TTC549 (cell line): ENCODE measurements at regions not wholly inside any gene's neighbourhood (a gene's known extent, or its start where the extent isn't known, plus 50 kb on each side); places are given as distances from the start of the nearest gene placed in this dataset.

Experiments
- FAIRE-seq: peaks from 2 replicates; lab custom pipeline; 2012; peaks lifted over from hg19 to GRCh38; lab: Jason Lieb, UNC

DNA sequence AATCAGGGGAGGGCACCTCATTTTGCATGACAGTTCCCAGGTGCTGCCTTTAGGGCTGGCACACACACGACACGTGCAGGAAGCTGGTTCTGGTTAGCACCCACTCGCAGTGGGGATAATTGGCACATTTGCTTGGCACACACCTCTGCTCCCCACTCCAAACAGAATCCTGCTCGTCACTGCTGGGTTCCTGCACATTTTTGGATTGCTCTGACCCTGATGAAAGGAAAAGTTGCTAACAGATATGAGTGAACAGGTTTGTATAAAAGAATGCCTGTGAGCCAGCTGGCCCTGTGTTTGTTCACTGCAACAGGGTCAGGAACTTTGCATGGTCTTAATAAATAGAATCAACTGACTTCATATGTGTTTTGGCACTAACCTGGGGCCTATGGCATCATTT lies 1500.4 kb downstream of the EFNB2 start:
- FAIRE-seq, result no peak

DNA sequence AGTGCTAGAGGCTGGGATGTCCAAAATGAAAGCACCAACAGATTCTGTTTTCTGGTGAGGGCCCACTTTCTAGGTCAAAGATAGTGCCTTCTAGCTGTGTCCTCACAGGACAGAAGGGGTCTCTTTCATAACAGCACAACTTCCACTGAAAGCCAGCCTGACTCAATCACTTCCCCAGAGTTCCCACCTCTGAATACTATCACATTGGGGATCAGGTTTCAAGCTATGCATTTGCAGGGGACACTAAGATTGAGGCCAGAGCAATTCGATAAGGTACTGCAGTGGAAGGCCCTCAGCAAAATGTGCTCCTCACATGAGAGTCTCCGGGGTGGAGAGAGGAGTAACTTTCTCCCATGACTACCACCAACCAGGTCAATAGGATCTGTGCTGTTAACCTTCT lies 1501.5 kb downstream of the EFNB2 start:
- no peak for FAIRE-seq

DNA sequence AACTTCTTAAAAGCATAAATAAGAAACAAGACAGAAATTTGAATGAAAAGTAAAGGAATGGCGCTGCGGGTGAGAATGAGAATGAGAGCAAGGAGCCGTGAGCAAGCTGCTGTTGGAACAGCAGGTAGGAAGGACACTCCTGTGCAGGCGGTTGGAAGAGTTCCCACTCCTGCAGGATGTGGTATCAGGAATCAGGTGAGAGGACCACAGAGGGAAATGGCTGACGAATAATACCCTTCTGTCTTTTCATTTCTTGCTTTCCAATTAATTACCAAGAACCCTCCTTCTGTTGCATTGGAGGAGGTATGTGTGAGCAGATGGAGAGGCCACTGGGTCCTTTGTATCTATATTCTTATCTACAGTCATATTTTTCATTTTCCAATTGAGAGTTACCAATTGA lies 1504.2 kb downstream of the EFNB2 start:
- no peak for FAIRE-seq

DNA sequence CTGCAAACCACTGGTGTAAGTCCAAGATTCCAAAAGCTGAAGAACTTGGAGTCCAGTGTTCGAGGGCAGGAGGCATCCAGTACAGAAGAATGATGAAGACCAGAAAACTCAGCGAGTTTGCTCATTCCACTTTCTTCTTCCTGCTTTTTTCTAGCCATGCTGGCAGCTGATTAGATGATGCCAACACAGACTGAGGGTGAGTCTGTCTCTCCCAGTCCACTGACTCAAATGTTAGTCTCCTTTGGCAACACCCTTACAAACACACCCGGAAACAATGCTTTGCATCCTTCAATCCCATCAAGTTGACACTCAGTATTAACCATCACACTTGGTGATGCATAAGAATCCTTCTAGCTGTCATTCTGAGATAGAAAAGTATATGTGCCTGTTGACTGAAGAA lies 1504.6 kb downstream of the EFNB2 start:
- no peak for FAIRE-seq

DNA sequence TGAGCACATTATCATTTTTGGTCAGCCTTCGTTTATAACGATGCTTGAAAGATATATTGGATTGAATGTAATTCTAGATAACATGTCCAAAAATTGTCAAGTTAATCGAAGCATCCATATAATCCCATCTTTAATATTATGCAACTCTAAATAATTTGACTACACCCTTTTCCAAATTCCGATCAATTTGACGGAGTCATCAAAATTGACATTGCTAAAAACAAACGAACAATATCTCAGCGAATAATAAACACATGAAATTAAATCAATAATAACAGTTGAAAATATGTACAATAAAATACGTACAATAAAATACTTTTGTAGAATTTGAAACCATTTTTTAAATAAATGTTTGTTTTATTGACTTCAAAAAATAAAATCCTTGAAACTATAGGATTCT lies 1516.4 kb downstream of the EFNB2 start:
- no peak for FAIRE-seq

DNA sequence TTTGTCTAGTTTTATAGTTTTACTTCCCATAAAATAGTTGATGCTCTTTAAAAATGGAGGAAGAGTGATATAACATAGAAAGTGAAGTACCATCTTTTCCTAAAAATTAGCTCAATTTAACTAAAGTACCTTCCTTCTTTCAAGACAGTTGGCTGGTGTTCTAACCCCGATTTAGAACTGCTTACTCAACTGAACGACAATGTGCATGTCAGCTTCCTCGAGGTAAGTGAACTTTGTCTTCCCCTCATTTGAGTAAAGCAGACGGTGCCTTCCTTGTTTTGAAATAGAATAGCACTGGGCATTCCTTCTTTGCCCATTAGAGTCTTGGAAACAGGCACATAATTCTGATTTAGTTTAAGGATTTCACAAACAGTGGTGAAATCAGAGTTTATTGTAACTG lies 1519.2 kb downstream of the EFNB2 start:
- no peak for FAIRE-seq

DNA sequence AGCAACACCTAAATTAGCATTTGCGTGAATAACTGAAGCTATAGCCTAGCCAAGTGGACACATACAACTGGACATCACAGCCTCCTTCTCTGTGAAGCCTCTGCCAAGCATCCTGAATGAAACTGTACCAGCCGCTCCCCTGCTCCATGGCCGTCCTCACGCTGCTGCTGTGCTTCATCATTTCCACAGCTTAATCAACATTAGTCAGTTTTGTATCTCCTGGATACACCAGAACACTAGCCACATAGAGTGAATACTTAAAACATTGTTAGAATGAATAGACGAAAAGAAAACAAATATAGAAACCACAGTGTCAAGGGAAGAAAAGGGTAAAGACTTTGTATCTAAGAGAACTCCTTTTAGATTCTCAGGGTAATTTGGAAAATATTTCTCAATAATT lies 1526.9 kb downstream of the EFNB2 start:
- FAIRE-seq, result no peak

DNA sequence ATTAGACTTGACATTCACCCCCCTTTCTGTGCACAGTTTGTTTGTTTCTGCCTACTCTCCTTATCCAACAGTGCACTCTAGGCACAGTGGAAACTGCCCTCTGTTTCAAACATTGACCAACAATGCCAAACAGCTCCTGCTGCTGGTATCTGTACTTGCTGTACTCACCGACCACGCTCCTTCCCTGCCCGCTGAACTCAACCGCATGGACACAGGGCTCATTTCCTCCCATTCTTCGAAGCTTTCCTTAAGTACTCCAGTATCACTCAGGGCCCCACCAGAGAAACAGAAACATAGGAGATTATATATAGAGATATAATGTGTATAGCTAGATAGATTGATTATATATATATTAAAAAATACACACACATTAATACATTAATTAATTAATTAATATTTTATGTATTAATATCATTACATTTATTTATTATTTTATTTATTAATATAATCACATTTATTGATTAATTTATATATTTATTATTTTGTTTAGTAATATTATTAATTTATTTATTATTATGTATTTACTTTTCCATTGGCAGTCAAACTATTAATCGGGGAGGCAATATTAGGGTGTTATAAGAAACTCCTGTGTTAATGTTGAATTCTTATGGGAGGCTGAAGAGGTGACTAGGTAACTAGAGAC lies 1528.2 kb downstream of the EFNB2 start:
- FAIRE-seq, result peak; percentile 90

DNA sequence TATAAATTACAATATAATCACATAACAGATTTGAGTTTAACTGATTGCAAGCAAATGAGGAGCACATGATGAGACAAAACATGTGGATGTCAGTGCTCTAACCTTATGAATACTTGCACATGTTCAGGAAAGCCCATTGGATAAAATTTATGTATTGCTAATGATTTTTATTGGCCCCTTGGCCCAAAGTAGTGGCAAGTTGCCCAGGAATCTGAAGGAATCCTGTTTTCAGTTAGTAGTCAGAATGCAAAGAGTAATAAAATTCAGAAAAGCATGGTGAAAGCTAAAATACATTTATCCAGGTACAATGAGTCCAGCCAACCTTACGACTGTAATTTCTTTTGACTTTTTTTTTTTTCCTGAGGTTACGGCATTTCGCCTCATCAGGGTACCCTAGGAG lies 1539.4 kb downstream of the EFNB2 start:
- no peak for FAIRE-seq

DNA sequence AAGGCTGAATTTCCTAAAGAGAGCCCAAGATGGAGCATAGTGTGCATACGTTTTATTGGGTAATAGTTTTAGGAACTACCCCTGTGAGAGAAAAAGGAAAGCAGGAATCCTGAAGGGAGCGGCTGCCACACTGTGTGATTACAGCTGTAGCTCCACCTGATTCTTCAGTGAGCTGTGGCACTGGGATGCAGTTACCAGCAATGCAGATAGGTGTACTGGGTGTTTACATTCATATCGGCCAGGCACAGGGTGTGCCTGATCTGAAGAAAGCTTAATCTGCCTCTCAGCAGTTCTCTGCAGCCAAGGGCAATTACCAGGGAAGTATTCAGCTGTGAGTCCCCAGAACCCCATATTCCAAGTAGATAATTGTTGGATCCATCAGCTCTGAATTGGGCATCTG lies 1541.8 kb downstream of the EFNB2 start:
- FAIRE-seq, result no peak

DNA sequence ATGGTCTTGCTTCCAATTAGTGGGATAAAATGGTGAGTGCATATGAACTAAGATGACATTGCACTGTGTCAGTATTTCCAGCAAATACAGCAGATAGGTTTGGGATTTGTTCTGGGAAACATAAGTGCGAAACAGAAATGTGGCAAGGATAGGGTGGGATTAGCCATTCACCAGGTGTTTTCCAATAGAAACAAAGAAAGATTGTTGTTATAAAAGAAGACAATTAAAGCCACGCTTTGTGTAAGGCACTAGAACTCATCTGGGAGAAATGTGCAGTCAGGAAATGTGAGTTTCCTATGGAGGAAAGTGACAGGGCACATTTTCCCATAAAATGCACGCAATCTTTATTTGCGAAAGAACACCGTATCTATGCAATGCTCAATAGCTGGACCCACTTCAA lies 1547.8 kb downstream of the EFNB2 start:
- no peak for FAIRE-seq

DNA sequence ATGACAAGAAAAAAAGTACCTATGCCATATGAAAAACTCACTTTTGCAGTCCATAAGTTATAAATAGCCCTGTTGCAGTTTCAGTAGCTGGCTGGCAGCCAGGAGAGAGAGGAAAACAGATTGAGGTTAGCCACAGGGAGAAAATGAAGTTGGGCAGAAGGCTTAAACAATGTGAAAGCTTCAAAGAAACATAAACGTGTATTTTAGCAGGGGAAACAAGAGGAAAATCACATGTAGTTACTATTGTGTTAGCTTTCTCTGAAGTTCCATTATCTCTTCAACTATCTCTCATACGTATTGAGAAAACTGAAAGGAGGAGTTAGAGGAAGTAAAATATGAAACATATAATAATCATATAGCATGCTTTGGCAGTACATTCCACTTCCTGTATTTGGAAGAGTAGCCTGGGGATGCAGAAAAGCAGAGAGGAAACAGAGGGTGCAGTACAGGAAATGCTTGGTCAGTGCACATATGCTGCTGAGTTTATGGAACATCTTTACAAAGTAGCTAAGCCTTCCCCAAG lies 1551.1 kb downstream of the EFNB2 start:
- FAIRE-seq, result no peak

DNA sequence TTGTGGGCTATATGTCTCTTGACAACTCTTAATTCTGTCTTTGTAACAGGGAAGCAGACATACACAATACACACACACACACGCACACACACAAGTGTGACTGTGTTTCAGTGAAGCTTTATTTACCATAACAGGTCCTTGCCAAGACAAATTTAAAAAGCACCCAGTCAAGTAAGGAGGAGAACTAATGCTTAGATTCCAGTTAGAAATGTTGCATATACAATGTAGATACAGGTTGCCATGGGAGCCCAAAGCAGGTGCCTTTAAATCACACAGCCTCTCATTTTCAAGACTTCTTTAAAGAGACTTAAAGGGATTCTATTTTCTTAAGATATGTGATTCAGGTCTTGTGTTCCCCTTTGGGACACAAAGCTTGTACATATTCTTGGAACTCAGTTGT lies 1551.9 kb downstream of the EFNB2 start:
- FAIRE-seq, result no peak

DNA sequence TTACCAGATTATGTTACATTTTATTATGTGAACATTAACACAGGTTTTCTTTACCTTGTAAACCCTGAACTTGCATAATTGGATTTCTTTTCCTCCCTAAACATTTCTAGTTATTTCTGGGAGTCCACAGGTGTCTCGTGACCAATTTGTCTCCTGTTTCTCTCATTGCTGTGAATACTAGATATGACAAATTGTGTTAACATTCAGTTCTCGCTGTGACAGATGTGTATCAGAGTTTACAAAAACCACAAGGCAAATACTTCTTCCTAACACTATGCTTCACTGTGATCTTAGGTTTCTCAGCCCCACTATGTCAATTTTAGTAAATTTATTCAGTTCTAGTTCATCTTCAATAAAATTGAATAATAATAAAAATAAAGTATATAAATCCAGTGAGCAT lies 1554.9 kb downstream of the EFNB2 start:
- FAIRE-seq, result no peak

DNA sequence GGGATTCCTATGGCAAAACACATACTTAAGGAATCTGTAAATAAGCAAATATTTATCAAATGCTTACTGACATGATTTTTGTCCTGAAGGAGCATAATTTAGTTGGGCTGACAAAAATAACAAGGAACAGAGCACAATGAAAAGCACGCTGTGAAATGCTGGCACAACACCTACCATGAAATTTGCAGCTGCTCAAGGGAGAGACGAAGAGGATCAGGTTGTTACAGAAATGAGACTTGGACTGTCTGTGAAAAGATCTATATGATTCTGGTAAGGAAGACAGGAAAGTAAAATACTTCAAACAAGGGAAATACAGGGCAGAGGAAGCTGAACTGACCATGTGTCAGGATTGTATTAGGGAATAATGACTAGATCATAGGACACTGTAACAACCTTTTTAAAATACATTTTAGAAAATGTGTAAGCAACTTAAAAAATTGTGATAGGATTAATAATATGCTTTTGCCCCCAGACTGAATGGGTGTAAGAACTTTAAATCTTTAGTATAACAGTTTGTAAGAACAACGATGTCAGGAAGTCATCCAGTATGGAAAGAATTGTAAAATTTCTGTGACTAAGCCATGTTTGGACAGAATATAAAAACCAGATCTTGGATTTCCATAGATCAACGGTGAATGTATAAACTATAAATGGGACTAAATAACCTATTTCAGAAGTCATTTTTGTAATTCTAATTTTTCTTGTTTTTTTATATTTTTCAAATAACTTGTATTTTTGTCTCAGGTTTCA lies 1556.0 kb downstream of the EFNB2 start:
- FAIRE-seq, result no peak

DNA sequence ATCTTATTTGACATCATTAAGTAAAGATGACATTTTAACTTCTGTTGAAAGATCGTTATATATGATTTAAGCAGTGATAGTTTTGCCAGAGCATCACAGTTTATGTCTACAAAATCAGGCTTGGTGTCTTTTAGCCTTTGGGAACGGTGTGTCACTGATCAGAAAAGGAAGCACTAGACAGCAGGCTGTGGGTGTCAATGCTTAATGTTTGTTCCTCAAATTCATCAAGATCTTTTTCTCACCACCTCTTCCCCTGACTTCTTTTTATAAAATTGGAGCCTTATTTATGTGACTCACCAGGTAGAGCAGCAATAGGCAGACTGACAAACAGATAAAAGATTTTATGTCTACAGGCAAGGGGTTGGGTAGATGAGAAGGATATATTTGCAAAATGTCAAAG lies 1558.5 kb downstream of the EFNB2 start:
- no peak for FAIRE-seq

DNA sequence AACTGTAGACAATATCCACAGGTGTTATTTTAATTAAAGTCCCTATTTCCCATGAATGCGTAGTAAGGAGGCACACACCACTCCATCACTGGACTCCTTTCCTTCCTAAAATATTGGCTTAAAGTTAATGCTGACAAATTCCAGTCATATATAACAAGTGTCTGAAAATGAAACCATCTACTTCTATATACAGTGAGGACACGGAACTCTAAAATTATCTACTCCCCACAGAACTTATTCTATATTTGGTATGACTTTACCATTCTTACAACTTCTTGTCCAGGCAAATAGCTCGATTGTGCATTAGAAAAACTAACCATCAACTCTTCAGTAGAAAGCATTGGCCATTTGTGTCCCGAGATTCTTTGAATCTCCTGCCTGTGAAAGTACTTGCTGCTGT lies 1560.2 kb downstream of the EFNB2 start:
- no peak for FAIRE-seq

DNA sequence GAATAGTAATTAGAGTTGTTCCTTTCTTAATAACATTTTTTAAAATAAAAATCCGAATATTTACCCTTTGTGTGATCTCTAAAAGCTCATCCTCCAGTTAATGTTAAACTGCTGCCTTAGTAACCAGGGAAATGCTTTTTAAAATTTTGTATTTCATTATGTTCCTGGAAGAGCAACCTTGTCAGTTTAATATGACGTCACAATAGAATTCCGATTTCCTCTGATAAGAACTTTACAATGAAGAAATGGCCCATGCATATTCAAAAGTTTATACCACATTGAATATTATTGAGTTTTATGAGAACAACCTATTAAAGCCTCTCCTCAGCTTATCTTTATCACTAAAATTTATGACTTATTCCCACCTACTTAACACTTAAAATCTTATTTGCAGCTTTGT lies 1566.6 kb downstream of the EFNB2 start:
- no peak for FAIRE-seq

DNA sequence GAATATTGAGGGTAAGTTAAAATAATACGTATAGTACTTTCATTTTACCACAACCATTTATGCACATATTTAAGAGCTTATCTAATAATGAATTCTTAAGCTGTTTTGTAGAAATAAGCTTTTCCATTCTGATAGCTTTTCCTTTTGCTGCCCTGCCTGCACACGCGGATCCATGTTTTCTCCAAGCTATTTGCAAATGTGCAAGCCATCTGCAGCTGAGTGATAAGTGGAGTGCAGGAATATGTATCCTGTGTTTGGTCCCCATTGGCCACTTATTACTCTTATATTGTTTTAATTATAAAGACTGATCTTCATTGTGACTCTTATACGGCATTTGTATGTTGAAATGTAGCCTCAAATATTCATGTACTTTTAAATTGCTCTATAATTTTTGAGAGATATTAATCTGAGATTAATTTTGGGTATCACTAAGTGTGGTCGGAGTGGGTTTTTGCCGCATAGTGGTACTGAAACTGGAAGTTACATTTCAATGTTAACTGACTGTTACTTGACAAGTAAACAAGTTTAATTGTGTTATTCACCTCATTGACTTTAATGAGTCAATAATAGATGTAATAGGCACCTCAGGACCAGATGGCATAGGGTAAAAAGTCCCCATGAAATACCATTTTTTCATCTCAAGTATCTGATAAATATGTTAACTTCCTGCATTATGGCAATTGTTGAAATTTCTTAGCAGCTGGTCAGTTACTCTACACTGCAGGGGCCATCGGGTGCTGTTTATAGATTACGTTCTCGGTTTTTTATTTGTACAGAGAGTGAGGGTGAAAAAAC lies 1567.4 kb downstream of the EFNB2 start:
- FAIRE-seq, result no peak

DNA sequence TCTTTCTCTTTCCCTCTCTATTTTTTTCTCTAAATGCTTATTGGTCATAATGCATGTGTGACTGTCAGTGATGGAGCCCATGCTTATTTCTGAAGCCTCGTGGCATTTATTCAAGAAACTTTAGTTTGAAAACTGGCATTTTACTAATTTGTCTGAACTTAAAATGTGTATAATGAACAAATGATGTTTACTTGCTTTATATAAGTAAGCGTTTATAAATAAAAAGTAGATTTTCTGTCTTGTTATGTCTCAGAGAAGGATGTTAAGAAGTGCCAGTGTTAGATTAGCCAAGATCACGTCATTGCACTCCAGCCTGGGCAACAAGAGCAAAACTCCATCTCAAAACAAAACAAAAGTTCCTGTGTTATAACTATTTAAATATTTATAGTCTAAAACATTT lies 1568.1 kb downstream of the EFNB2 start:
- FAIRE-seq, result no peak

DNA sequence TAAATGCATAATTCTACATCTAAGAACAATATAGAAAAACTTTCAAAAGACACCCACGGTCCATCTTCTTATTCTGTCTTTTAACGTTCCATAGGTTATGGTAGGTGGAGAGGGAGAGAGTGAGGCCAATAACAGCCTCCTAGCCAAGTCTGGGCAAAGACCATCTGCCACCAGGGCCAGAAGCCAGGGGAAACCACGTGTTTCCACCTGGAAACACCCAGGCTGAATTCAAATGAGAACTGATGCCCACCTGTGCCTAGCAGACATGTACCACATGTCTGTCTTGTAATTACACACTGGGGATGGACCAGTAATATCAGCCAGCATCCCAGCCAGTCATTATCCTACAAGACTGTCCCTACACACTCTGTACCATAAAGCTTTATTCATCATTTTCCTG lies 1573.1 kb downstream of the EFNB2 start:
- FAIRE-seq, result no peak

DNA sequence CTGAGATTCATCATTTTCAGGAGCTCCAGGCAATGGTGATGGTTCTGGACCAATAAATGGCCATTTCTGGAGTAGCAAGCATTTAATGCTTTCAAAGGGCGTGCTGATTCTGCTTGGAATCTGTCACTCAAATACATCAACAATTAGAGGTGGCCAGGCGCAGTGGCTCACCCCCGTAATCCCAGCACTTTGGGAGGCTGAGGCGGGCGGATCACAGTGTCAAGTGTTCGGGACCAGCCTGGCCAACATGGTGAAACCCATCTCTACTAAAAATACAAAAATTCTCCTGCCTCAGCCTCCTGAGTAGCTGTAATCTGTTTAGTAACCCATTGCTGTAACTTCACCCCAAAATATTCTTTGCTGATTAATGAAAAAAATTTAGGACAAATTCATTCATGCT lies 1574.2 kb downstream of the EFNB2 start:
- no peak for FAIRE-seq

DNA sequence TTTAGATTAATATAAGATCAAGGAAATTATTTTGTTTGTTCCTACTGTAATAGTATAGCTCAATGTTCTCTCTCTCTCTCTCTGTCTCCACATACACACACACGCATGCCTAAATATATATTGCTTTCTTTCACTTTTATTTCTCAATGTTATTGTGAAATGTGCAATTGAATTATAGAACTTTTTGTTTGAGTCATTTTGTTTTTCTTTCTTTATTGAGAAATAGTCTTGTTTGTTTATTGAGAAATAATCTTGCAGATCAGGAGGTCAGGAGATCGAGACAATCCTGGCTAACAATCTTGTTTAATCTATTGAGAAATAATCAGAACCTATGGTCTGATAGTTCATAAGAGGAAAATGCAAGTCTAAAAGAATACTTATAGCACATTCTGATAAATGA lies 1581.3 kb downstream of the EFNB2 start:
- FAIRE-seq, result no peak
